ENCODE measurements at regions not wholly inside any gene's neighbourhood (a gene's known extent, or its start where the extent isn't known, plus 50 kb on each side); places are given as distances from the start of the nearest gene placed in this dataset.

DNA sequence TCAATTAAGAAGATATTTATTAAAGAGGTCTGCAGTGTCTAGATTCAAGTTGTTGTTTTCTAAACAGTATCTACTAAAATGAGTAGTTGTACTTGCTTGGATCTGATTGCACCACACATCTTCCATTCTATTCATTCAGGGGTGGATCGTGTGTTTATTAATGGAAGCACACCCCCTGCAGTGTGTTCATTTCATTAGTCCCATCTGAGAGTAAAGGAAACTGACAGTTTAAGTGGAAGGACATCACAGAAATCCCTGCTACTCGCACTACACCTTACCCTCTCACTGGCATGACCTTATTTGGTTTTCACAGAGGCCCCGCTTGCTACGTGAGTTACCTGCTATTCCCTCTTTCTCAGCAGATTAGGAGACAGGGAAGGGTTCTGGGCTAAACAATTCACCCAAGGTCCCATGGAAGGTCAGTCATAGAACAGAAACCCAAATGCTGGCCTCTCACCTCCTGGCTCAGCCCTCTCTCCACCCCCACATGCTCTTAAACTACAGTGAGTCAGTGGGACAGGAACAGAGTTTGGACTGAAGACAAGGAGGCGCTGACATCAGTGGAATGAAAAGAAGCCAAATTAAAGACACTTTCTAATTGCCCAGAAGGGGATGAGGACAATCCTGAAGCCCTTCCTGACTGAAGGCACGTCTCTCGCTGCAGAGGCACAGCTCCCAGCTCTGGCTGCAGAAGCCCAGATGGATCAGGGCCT lies 369.2 kb upstream of the NRP1 start:
- TF ChIP-seq, protein P1, sequence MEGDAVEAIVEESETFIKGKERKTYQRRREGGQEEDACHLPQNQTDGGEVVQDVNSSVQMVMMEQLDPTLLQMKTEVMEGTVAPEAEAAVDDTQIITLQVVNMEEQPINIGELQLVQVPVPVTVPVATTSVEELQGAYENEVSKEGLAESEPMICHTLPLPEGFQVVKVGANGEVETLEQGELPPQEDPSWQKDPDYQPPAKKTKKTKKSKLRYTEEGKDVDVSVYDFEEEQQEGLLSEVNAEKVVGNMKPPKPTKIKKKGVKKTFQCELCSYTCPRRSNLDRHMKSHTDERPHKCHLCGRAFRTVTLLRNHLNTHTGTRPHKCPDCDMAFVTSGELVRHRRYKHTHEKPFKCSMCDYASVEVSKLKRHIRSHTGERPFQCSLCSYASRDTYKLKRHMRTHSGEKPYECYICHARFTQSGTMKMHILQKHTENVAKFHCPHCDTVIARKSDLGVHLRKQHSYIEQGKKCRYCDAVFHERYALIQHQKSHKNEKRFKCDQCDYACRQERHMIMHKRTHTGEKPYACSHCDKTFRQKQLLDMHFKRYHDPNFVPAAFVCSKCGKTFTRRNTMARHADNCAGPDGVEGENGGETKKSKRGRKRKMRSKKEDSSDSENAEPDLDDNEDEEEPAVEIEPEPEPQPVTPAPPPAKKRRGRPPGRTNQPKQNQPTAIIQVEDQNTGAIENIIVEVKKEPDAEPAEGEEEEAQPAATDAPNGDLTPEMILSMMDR (IDR thresholded peaks at IDR 0.05), result no peak
- no peak for TF ChIP-seq POLR2A (IDR thresholded peaks at IDR 0.05)
